Coronary artery (tissue), 2 donors: ENCODE measurements at regions not wholly inside any gene's neighbourhood (a gene's known extent, or its start where the extent isn't known, plus 50 kb on each side); places are given as distances from the start of the nearest gene placed in this dataset.

ENCODE experiments used
- DNase-seq: peaks from one replicate; pipeline ENCODE4 v3.0.0-alpha.2; 2017; ENCODE audit warnings: low spot score
- H3K27ac ChIP-seq, 2 donors: fragments of 200-600 bp; sonication (generic); one replicate each; pipeline ENCODE4 v1.5.1; 2016 to 2019
- H3K4me3 ChIP-seq: fragments of 200-600 bp; sonication (generic); 2 replicates; pipeline ENCODE4 v1.5.1; 2016; ENCODE audit warnings: mild to moderate bottlenecking, moderate library complexity
- CTCF ChIP-seq: fragments of 200-600 bp; sonication (generic); IDR thresholded peaks from one replicate; pipeline ENCODE4 v1.5.1; 2019; ENCODE audit warnings: antibody characterized with exemption

- no peak for TF ChIP-seq CTCF
- Histone ChIP-seq H3K4me3 (no peak overlapping the region), H3K27ac (no peak overlapping the region)
- DNase-seq, result no peak
These were observed 527.0 kb downstream of the TLE1 start for GRCh38 chr9:81162361-81162760.

- no peak for TF ChIP-seq CTCF
- DNase-seq, result no peak
- H3K27ac ChIP-seq, result no peak overlapping the region
- no peak overlapping the region for H3K4me3 ChIP-seq
These were observed 533.0 kb downstream of the TLE1 start for GRCh38 chr9:81156381-81156780.

GRCh38 chr9:81150016-81150625, 539.2 kb downstream of the TLE1 start:
- no peak for DNase-seq

GRCh38 chr9:81146684-81147337, 542.5 kb downstream of the TLE1 start:
- DNase-seq, result no peak
- Histone ChIP-seq H3K4me3 (no peak overlapping the region), H3K27ac (no peak overlapping the region)
- TF ChIP-seq CTCF, result no peak

More at GRCh38 chr9:81150016-81150625, 539.2 kb downstream of the TLE1 start:
- Histone ChIP-seq H3K27ac (no peak overlapping the region), H3K4me3 (no peak overlapping the region)
- no peak for TF ChIP-seq CTCF

- H3K27ac ChIP-seq, result no peak overlapping the region
- no peak for DNase-seq
- TF ChIP-seq CTCF, result no peak
- no peak overlapping the region for H3K4me3 ChIP-seq
These were observed 543.1 kb downstream of the TLE1 start for GRCh38 chr9:81146241-81146640.

GRCh38 chr9:81145331-81145963, 543.9 kb downstream of the TLE1 start:
- Histone ChIP-seq H3K4me3 (no peak overlapping the region), H3K27ac (no peak overlapping the region)
- no peak for DNase-seq
- no peak for TF ChIP-seq CTCF

GRCh38 chr9:81141961-81142360, 547.4 kb downstream of the TLE1 start:
- DNase-seq, result no peak
- no peak for TF ChIP-seq CTCF
- Histone ChIP-seq H3K4me3 (no peak overlapping the region), H3K27ac (no peak overlapping the region)
